Mucosa of descending colon (tissue), 3 donors: ENCODE measurements at regions not wholly inside any gene's neighbourhood (a gene's known extent, or its start where the extent isn't known, plus 50 kb on each side); places are given as distances from the start of the nearest gene placed in this dataset.

Experiments used
- ATAC-seq: fragments of 200-7000 bp; cut with Tn5 transposase; one replicate; pipeline ENCODE4 v1.9.1; 2020; ENCODE audit warnings: mild to moderate bottlenecking, moderate library complexity
- DNase-seq, 3 donors: peaks; one replicate each; pipeline ENCODE4 v3.0.0-alpha.2; 2020
- H3K36me3 ChIP-seq: fragments of 200-600 bp; one replicate; pipeline ENCODE4 v1.8.0; 2021; ENCODE audit warnings: low read depth, mild to moderate bottlenecking
- H3K4me1 ChIP-seq: fragments of 200-600 bp; one replicate; pipeline ENCODE4 v1.8.0; 2021; ENCODE audit warnings: low read depth, mild to moderate bottlenecking
- H3K4me3 ChIP-seq: fragments of 200-600 bp; one replicate; pipeline ENCODE4 v1.8.0; 2021; ENCODE audit warnings: mild to moderate bottlenecking
- H3K9me3 ChIP-seq: fragments of 200-600 bp; one replicate; pipeline ENCODE4 v1.8.0; 2021; ENCODE audit warnings: mild to moderate bottlenecking
- CTCF ChIP-seq: fragments of 200-600 bp; IDR thresholded peaks from one replicate; pipeline ENCODE4 v1.8.0; 2022; ENCODE audit warnings: antibody characterized with exemption, mild to moderate bottlenecking
- intact Hi-C, 2 donors: fragments of 100-400 bp; cut with DNase I in 1 of 2; cut with micrococcal nuclease in 1 of 2; formaldehyde crosslinking; loops; one replicate each; pipeline versions ENCODE4 v1.11.0 to v1.11.1; 2022; cut with DNase I, micrococcal nuclease
- donor health status: DM: no; HTN: no; CAD: no; lungs with moderate emphysema.
- donor health status: DM: no; HTN: no; CAD: no.
- donor health status: DM: no; HTN: yes; CAD: no.

GRCh38 chr6:15736297-15736696, 73.5 kb upstream of the DTNBP1 start:
- ATAC-seq (no peak), DNase-seq (no peak)
- Histone ChIP-seq H3K9me3 (no peaks in the 10 kb centered on the region), H3K4me3 (no peak overlapping the region), H3K4me1 (no peaks in the 10 kb centered on the region), H3K36me3 (no peaks in the 10 kb centered on the region)
- intact Hi-C loops, result no loop called here
- no peak for TF ChIP-seq CTCF

GRCh38 chr6:15735567-15736265, 72.9 kb upstream of the DTNBP1 start:
- TF ChIP-seq CTCF, result no peak
- no peak overlapping the region for H3K4me3 ChIP-seq
- H3K9me3 ChIP-seq, result no peaks in the 10 kb centered on the region
- no peaks in the 10 kb centered on the region for H3K36me3 ChIP-seq
- DNase-seq, result peak in 1 of 3 donors; percentile 10
- no peaks in the 10 kb centered on the region for H3K4me1 ChIP-seq
- intact Hi-C loops, result no loop called here
- peak; percentile 71 for ATAC-seq

GRCh38 chr6:15734118-15734897, 71.5 kb upstream of the DTNBP1 start:
- no peak for DNase-seq
- intact Hi-C loops, result no loop called here
- no peak for TF ChIP-seq CTCF
- Histone ChIP-seq H3K9me3 (no peaks in the 10 kb centered on the region), H3K4me3 (no peak overlapping the region), H3K4me1 (no peaks in the 10 kb centered on the region), H3K36me3 (no peaks in the 10 kb centered on the region)
- no peak for ATAC-seq

- DNase-seq (no peak), ATAC-seq (no peak)
- no peak for TF ChIP-seq CTCF
- Histone ChIP-seq H3K4me1 (no peaks in the 10 kb centered on the region), H3K4me3 (no peak overlapping the region), H3K36me3 (no peaks in the 10 kb centered on the region), H3K9me3 (no peaks in the 10 kb centered on the region)
- intact Hi-C loops, result no loop called here
Measured at GRCh38 chr6:15730922-15731321, 68.1 kb upstream of the DTNBP1 start.

- no peak for TF ChIP-seq CTCF
- ATAC-seq (no peak), DNase-seq (no peak)
- Histone ChIP-seq H3K36me3 (no peaks in the 10 kb centered on the region), H3K4me3 (no peak overlapping the region), H3K4me1 (no peaks in the 10 kb centered on the region), H3K9me3 (no peaks in the 10 kb centered on the region)
- intact Hi-C loops, result no loop called here
Measured at GRCh38 chr6:15730442-15730841, 67.6 kb upstream of the DTNBP1 start.
